Esophagus squamous epithelium (tissue), 4 donors: ENCODE measurements at regions not wholly inside any gene's neighbourhood (a gene's known extent, or its start where the extent isn't known, plus 50 kb on each side); places are given as distances from the start of the nearest gene placed in this dataset.

Source experiments
- POLR2A ChIP-seq, 4 donors: fragments of 450-650 bp; IDR thresholded peaks; one replicate each; pipeline ENCODE4 v1.6.1; 2017; ENCODE audit warnings: antibody characterized with exemption in 4 of 4, mild to moderate bottlenecking in 4 of 4, moderate library complexity in 3 of 4
- TF ChIP-seq, protein P1 (sequence below), 6 experiments: fragments of 450-650 bp in 4 of 6; fragments of 200-600 bp in 2 of 6; sonication (generic) in 2 of 6; IDR thresholded peaks; one replicate each; pipeline ENCODE4 v1.5.1; 2016 to 2019; ENCODE audit warnings: antibody characterized with exemption in 6 of 6, mild to moderate bottlenecking in 4 of 6, moderate library complexity in 4 of 6

DNA sequence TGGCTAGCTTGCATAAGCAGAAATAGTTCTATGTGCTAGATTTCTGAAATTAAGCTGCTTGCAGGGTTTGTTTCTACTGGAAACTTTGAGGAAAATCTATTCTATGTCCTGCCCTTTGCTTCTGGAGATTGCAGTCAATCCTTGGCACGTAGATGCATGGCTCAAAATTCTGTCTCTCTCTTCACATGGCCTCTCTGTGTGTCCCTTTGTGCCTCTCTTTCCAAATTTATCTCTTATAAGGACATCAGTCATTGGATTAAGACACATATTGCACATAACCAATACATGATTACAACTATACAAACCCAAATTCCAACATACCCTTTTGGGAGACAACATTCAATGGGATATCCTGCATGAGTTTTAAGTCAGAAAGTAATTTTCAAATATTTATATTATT lies 744.3 kb upstream of the CTNND2 start:
- TF ChIP-seq, protein P1, sequence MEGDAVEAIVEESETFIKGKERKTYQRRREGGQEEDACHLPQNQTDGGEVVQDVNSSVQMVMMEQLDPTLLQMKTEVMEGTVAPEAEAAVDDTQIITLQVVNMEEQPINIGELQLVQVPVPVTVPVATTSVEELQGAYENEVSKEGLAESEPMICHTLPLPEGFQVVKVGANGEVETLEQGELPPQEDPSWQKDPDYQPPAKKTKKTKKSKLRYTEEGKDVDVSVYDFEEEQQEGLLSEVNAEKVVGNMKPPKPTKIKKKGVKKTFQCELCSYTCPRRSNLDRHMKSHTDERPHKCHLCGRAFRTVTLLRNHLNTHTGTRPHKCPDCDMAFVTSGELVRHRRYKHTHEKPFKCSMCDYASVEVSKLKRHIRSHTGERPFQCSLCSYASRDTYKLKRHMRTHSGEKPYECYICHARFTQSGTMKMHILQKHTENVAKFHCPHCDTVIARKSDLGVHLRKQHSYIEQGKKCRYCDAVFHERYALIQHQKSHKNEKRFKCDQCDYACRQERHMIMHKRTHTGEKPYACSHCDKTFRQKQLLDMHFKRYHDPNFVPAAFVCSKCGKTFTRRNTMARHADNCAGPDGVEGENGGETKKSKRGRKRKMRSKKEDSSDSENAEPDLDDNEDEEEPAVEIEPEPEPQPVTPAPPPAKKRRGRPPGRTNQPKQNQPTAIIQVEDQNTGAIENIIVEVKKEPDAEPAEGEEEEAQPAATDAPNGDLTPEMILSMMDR (IDR thresholded peaks at IDR 0.05): no peak
- no peak for TF ChIP-seq POLR2A (IDR thresholded peaks at IDR 0.05)
